Activated B cell treated with CpG ODN at 0.5 μM for 24 hours (primary cell): ENCODE measurements at regions not wholly inside any gene's neighbourhood (a gene's known extent, or its start where the extent isn't known, plus 50 kb on each side); places are given as distances from the start of the nearest gene placed in this dataset.

Experiments used
- ATAC-seq: fragments of 200-7000 bp; cut with Tn5 transposase; one replicate; pipeline ENCODE4 v1.10.0; 2021; ENCODE audit warnings: low read depth, mild to moderate bottlenecking, moderate library complexity
- CTCF ChIA-PET: fragments of 350-600 bp; sonication (Branson Sonifier 250); formaldehyde crosslinking; loops from one replicate; lab custom pipeline; 2021; ENCODE audit warnings: antibody characterized with exemption; lab: Charles Lee
- POLR2A ChIA-PET: fragments of 350-600 bp; sonication (Branson Sonifier 250); formaldehyde crosslinking; loops from one replicate; lab custom pipeline; 2021; ENCODE audit warnings: antibody characterized with exemption; lab: Charles Lee
- DNase-seq: peaks from one replicate; pipeline ENCODE4 v3.0.0; 2022
- H3K27ac Mint-ChIP-seq: one replicate; pipeline ENCODE4 v1.8.0; 2020; ENCODE audit warnings: mixed read lengths
- H3K27me3 Mint-ChIP-seq: one replicate; pipeline ENCODE4 v1.8.0; 2021; ENCODE audit warnings: mixed read lengths
- H3K36me3 Mint-ChIP-seq: one replicate; pipeline ENCODE4 v1.8.0; 2021; ENCODE audit warnings: low read depth, mixed read lengths
- H3K4me1 Mint-ChIP-seq: one replicate; pipeline ENCODE4 v1.8.0; 2021; ENCODE audit warnings: mixed read lengths
- H3K4me3 Mint-ChIP-seq: one replicate; pipeline ENCODE4 v1.8.0; 2020; ENCODE audit warnings: mild to moderate bottlenecking, mixed read lengths
- H3K9me3 Mint-ChIP-seq: one replicate; pipeline ENCODE4 v1.8.0; 2020; ENCODE audit warnings: mixed read lengths
- intact Hi-C: fragments of 100-400 bp; cut with micrococcal nuclease; formaldehyde crosslinking; loops from one replicate; pipeline ENCODE4 v1.15.1; 2024
- TF ChIP-seq, protein P1 (sequence below): fragments of 200-600 bp; IDR thresholded peaks from one replicate; pipeline ENCODE4 v1.8.0; 2022; ENCODE audit warnings: antibody characterized with exemption, mild to moderate bottlenecking

DNA sequence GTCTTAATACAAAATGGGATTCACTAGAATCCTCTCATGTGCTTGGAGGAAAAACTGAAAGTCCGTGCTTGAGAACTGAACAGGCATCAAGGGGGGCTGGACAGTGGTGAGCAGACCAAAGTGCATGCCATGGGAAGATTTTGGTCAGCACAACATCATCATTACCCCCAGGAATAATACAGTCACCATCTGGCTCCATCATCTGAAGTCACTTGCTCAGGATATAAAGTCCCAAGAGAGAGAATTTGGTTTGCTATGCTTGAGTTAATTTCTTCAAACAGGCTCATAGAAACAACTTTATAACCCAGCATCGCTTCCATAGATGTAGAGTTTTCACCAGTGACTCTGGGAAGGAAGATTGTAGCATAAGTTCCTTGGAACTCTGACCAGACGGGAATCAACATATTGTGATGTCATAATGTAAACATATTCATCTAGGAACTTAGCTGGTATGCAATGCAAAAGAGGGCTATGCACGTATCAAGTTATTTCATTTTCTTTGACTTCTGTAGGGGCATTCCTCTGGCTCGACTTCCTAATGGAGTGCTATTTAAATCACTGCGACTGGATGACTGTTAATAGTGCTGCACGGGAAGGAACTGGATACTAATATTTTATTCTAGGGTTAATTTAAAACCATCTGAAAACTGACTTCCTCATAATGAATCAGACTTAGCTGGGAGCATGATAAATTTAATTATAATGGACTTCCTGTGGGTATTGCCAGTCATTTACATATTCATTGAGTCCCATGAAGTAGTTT is 145.2 kb downstream of the MTRR start:
- ChIA-PET CTCF (no interaction called here), POLR2A (no interaction called here)
- DNase-seq (no peak), ATAC-seq (peak; percentile 61)
- intact Hi-C loops = no loop called here
- Mint-ChIP-seq H3K36me3 (no peaks in the 10 kb centered on the region), H3K9me3 (peaks cover 7% of the 10 kb centered on the region), H3K4me1 (peaks cover 21% of the 10 kb centered on the region), H3K4me3 (peak overlapping the region; percentile 55), H3K27me3 (no peaks in the 10 kb centered on the region), H3K27ac (peak overlapping the region; percentile 1)
- TF ChIP-seq, protein P1, sequence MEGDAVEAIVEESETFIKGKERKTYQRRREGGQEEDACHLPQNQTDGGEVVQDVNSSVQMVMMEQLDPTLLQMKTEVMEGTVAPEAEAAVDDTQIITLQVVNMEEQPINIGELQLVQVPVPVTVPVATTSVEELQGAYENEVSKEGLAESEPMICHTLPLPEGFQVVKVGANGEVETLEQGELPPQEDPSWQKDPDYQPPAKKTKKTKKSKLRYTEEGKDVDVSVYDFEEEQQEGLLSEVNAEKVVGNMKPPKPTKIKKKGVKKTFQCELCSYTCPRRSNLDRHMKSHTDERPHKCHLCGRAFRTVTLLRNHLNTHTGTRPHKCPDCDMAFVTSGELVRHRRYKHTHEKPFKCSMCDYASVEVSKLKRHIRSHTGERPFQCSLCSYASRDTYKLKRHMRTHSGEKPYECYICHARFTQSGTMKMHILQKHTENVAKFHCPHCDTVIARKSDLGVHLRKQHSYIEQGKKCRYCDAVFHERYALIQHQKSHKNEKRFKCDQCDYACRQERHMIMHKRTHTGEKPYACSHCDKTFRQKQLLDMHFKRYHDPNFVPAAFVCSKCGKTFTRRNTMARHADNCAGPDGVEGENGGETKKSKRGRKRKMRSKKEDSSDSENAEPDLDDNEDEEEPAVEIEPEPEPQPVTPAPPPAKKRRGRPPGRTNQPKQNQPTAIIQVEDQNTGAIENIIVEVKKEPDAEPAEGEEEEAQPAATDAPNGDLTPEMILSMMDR = no peak

DNA sequence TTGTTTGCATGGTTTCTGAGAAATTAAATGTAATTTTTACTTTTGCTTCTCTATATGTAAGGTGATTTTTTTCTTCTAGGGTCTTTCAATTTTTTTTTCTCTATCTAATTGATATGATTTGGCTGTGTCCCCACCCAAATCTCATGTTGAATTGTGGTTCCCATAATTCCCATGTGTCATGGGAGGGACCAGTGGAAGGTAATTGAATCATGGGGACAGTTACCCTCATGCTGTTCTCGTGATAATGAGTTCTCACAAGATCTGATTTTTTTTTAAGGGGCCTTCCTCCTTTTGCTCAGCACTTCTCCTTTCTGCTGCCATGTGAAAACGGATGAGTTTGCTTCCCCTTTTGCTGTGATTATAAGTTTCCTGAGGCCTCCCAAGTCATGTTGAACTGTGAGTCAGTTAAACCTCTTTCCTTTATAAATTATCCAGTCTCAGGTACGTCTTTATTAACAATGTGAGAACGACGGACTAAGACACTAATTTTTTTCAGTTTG is 150.8 kb downstream of the MTRR start:
- H3K27me3 Mint-ChIP-seq = no peaks in the 10 kb centered on the region
- TF ChIP-seq, protein P1 = no peak
- H3K27ac Mint-ChIP-seq = peak overlapping the region; percentile 73
- ChIA-PET POLR2A (interaction anchor here (1.7 kb wide), 1 partner anchor 12 kb away, joined by 3 read pairs; no protein-coding TSS in a partner anchor), CTCF (no interaction called here)
- H3K9me3 Mint-ChIP-seq = peaks cover 24% of the 10 kb centered on the region
- ATAC-seq = peak; percentile 57
- no peak overlapping the region for H3K4me3 Mint-ChIP-seq
- peaks cover 3% of the 10 kb centered on the region for H3K36me3 Mint-ChIP-seq
- DNase-seq = no peak
- peaks cover 20% of the 10 kb centered on the region for H3K4me1 Mint-ChIP-seq
- intact Hi-C loops = no loop called here

DNA sequence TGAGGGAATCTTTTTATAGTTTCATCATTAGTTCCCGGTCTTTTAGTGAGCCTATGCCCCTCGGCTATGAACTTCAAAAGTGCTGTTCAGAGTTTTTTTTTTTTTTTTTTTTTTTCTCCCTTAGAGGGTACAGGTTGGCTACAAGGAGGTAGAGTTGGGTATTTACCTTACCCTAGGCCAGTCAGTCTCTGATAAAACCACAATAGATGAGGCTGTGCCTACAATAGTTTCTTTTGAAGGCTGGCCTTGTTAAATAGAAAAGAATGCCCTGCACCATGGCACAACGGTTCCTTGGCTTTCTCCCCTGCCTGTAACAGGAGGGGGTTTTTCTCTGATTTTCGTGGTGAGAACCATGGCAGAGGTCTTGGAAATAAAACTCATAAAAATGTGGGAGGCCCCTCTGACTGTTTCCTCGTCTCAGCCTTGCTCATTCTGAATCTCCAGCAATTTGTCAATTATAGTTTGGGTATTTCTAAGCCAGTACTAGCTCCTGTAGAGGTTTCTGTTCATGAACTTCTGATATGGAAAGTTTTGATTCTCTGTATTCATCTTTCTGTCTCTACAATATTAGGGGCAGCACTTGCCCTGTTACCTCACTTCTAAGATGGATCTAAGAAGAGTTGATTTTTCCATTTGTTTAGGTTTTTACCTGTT is 152.0 kb downstream of the MTRR start:
- peak overlapping the region; percentile 9 for H3K27ac Mint-ChIP-seq
- ChIA-PET POLR2A (no interaction called here), CTCF (no interaction called here)
- no peaks in the 10 kb centered on the region for H3K27me3 Mint-ChIP-seq
- H3K9me3 Mint-ChIP-seq = peaks cover 24% of the 10 kb centered on the region
- H3K4me1 Mint-ChIP-seq = peaks cover 14% of the 10 kb centered on the region
- TF ChIP-seq, protein P1 = no peak
- DNase-seq = no peak
- intact Hi-C loops = no loop called here
- peaks cover 3% of the 10 kb centered on the region for H3K36me3 Mint-ChIP-seq
- ATAC-seq = no peak
- H3K4me3 Mint-ChIP-seq = no peak overlapping the region

DNA sequence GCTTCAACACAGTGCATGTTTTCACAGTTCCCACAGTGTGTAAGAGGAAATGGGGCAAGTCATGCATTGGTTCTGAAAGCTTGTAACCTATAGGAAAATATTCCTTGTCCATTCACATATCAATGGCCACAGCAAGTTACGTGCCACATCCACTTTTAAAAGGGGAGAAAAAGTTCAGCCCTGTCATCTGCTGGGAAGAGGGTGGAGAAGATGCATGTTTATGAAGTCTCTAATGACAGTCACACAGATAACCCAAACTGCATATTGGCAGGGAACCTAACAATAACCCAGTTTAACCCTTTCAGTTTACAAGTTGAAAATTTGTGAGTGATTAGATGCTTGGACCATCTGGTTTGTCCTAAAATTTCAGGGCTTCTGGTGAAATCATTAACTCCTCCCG is 159.3 kb downstream of the MTRR start:
- DNase-seq = no peak
- CTCF ChIA-PET = interaction anchor here (0.5 kb wide), 1 partner anchor 58 kb away, joined by 4 read pairs; no protein-coding TSS in a partner anchor
- Mint-ChIP-seq H3K36me3 (no peaks in the 10 kb centered on the region), H3K9me3 (peaks cover 2% of the 10 kb centered on the region), H3K27me3 (no peaks in the 10 kb centered on the region), H3K27ac (no peak overlapping the region), H3K4me3 (no peak overlapping the region), H3K4me1 (no peaks in the 10 kb centered on the region)
- TF ChIP-seq, protein P1 = no peak
- no peak for ATAC-seq
- intact Hi-C loops = no loop called here
- POLR2A ChIA-PET = no interaction called here

DNA sequence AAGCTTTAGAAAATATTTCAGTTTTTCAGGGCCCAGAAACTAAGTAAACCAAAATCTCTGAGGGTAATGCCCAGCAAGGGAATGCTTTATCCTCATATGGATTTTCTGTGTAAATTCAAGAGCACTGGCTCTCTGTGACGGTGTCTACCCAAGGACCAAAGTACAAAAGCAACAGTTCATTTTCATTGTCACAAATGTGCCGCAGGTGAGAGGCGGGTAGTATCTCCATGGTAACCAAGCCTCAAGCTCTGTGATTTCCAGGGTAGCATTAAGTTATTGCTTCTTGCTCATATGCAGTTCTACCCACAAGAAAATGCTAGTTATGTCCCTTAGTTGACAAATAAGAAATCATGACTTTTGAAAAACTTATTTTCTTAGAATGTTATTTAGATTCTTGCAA is 164.3 kb downstream of the MTRR start:
- ATAC-seq (no peak), DNase-seq (no peak)
- ChIA-PET CTCF (no interaction called here), POLR2A (no interaction called here)
- Mint-ChIP-seq H3K27me3 (no peaks in the 10 kb centered on the region), H3K9me3 (peaks cover 2% of the 10 kb centered on the region), H3K36me3 (no peaks in the 10 kb centered on the region), H3K4me3 (no peak overlapping the region), H3K4me1 (no peaks in the 10 kb centered on the region), H3K27ac (no peak overlapping the region)
- TF ChIP-seq, protein P1 = no peak
- intact Hi-C loops = no loop called here
